Right renal cortex interstitium (tissue), 3 donors: ENCODE measurements at regions not wholly inside any gene's neighbourhood (a gene's known extent, or its start where the extent isn't known, plus 50 kb on each side); places are given as distances from the start of the nearest gene placed in this dataset.
A peak's percentile ranks its signal among the peaks of the same experiment; 100 is the strongest.

Source experiments
- DNase-seq, 3 donors: peaks; one replicate each; pipeline ENCODE4 v3.0.0-alpha.2; 2013; ENCODE audit warnings: low read depth in 3 of 3, low spot score in 2 of 3

GRCh38 chr5:57598756-57599155, 116.1 kb upstream of the ACTBL2 start:
- no peak for DNase-seq

- DNase-seq: no peak
These were observed 115.5 kb upstream of the ACTBL2 start for GRCh38 chr5:57598097-57598496.

- DNase-seq: no peak
These were observed 112.9 kb upstream of the ACTBL2 start for GRCh38 chr5:57595523-57595991.

- DNase-seq: no peak
These were observed 111.8 kb upstream of the ACTBL2 start for GRCh38 chr5:57594436-57594835.

- no peak for DNase-seq
These were observed 109.6 kb upstream of the ACTBL2 start for GRCh38 chr5:57592236-57592635.

GRCh38 chr5:57586649-57587048, 104.0 kb upstream of the ACTBL2 start:
- no peak for DNase-seq

- no peak for DNase-seq
These were observed 100.0 kb upstream of the ACTBL2 start for GRCh38 chr5:57582578-57583070.

- no peak for DNase-seq
These were observed 99.2 kb upstream of the ACTBL2 start for GRCh38 chr5:57581772-57582171.

GRCh38 chr5:57581222-57581621, 98.6 kb upstream of the ACTBL2 start:
- no peak for DNase-seq

GRCh38 chr5:57577432-57578175, 95.0 kb upstream of the ACTBL2 start:
- DNase-seq: no peak

- no peak for DNase-seq
These were observed 93.7 kb upstream of the ACTBL2 start for GRCh38 chr5:57576317-57576716.

- DNase-seq: no peak
These were observed 93.2 kb upstream of the ACTBL2 start for GRCh38 chr5:57575839-57576238.

GRCh38 chr5:57572461-57572860, 89.8 kb upstream of the ACTBL2 start:
- peak in 1 of 3 donors; percentile 48 for DNase-seq

GRCh38 chr5:57569601-57570000, 87.0 kb upstream of the ACTBL2 start:
- DNase-seq: no peak

GRCh38 chr5:57568136-57568535, 85.5 kb upstream of the ACTBL2 start:
- DNase-seq: no peak

GRCh38 chr5:57566914-57567313, 84.3 kb upstream of the ACTBL2 start:
- no peak for DNase-seq

- DNase-seq: no peak
These were observed 78.7 kb upstream of the ACTBL2 start for GRCh38 chr5:57561231-57561842.

GRCh38 chr5:57559110-57559635, 76.6 kb upstream of the ACTBL2 start:
- no peak for DNase-seq

- no peak for DNase-seq
These were observed 69.4 kb upstream of the ACTBL2 start for GRCh38 chr5:57552033-57552432.

GRCh38 chr5:57551251-57551650, 68.6 kb upstream of the ACTBL2 start:
- no peak for DNase-seq

- DNase-seq: no peak
These were observed 67.5 kb upstream of the ACTBL2 start for GRCh38 chr5:57550132-57550531.

- no peak for DNase-seq
These were observed 67.0 kb upstream of the ACTBL2 start for GRCh38 chr5:57549566-57549965.
